GM23338 (cell line): ENCODE measurements at regions not wholly inside any gene's neighbourhood (a gene's known extent, or its start where the extent isn't known, plus 50 kb on each side); places are given as distances from the start of the nearest gene placed in this dataset.

Experiments
- CTCF ChIP-seq, 2 experiments: fragments of 200-600 bp in 1 of 2; sonication (generic) in 1 of 2; conservative IDR thresholded peaks; 2 replicates each; pipeline versions ENCODE4 v1.5.1 to v1.6.1; 2016 to 2017; ENCODE audit warnings: antibody characterized with exemption in 2 of 2, low read depth in 2 of 2, mild to moderate bottlenecking in 2 of 2, moderate library complexity in 1 of 2
- EZH2 ChIP-seq: fragments of 200-600 bp; sonication (generic); IDR thresholded peaks from one replicate; pipeline ENCODE4 v1.8.0; 2017; ENCODE audit warnings: antibody characterized with exemption, mild to moderate bottlenecking, low read depth; ENCODE audit not compliant: unreplicated experiment
- EZH2phosphoT487 ChIP-seq: fragments of 200-600 bp; sonication (generic); IDR thresholded peaks from one replicate; pipeline ENCODE4 v1.8.1; 2018; ENCODE audit warnings: antibody characterized with exemption; ENCODE audit not compliant: unreplicated experiment
- JUNB ChIP-seq: IDR thresholded peaks from one replicate; pipeline ENCODE4 v1.6.1; 2016; ENCODE audit warnings: antibody characterized with exemption; ENCODE audit not compliant: unreplicated experiment
- POLR2AphosphoS5 ChIP-seq: IDR thresholded peaks from 2 replicates; pipeline ENCODE4 v1.6.1; 2016; ENCODE audit warnings: antibody characterized with exemption, low read depth
- REST ChIP-seq: IDR thresholded peaks from one replicate; pipeline ENCODE4 v1.6.1; 2018; ENCODE audit warnings: antibody characterized with exemption; ENCODE audit not compliant: unreplicated experiment
- STAT1 ChIP-seq: IDR thresholded peaks from one replicate; pipeline ENCODE4 v1.6.1; 2016; ENCODE audit warnings: antibody characterized with exemption; ENCODE audit not compliant: unreplicated experiment

GRCh38 chr1:94316836-94317789 lies 79.7 kb upstream of the ARHGAP29 start:
- no peak for TF ChIP-seq CTCF (conservative IDR thresholded peaks at IDR 0.05; ENCODE audit: low read depth in 2 of 2)
- TF ChIP-seq POLR2AphosphoS5 = no peak
- no peak for TF ChIP-seq EZH2
- no peak for TF ChIP-seq STAT1
- no peak for TF ChIP-seq REST
- TF ChIP-seq EZH2phosphoT487 = no peak
- TF ChIP-seq JUNB = no peak
